Right cardiac atrium (tissue), 5 donors: ENCODE measurements at regions not wholly inside any gene's neighbourhood (a gene's known extent, or its start where the extent isn't known, plus 50 kb on each side); places are given as distances from the start of the nearest gene placed in this dataset.
"Not testable (repeated sequence)": the region's sequence is repeated elsewhere in the genome, so short reads cannot be mapped to it uniquely, and the experiment has no call there.

Source experiments
- ATAC-seq, 2 donors: fragments of 200-7000 bp; cut with Tn5 transposase; one replicate each; pipeline versions ENCODE4 v1.8.0 to v1.9.1; 2020; ENCODE audit warnings: moderate library complexity in 2 of 2, mild to moderate bottlenecking in 1 of 2
- DNase-seq, 3 donors: peaks; one replicate each; pipeline ENCODE4 v3.0.0-alpha.2; 2020
- H3K27ac ChIP-seq: one replicate; pipeline ENCODE4 v1.5.1; 2013; ENCODE audit warnings: mild to moderate bottlenecking, low read length, control low read depth, moderate library complexity
- H3K27me3 ChIP-seq: one replicate; pipeline ENCODE4 v1.6.1; 2013; ENCODE audit not compliant: control insufficient read depth, insufficient read depth
- H3K4me1 ChIP-seq: one replicate; pipeline ENCODE4 v1.6.1; 2013; ENCODE audit warnings: low read length; ENCODE audit not compliant: control insufficient read depth, insufficient read depth
- H3K4me3 ChIP-seq: one replicate; pipeline ENCODE4 v1.5.1; 2013; ENCODE audit warnings: low read length, control low read depth
- H3K9me3 ChIP-seq: one replicate; pipeline ENCODE4 v1.6.1; 2013; ENCODE audit warnings: low read length; ENCODE audit not compliant: control insufficient read depth
- WGBS: extraction: QIAGEN DNeasy Blood & Tissue Kit; methylation state at CpG from one replicate; pipeline ENCODE4 v1.1.7; 2013; 5-methylcytosine and 5-hydroxymethylcytosine counted together
- intact Hi-C, 4 donors: fragments of 100-400 bp; cut with DNase I; formaldehyde crosslinking; loops; one replicate each; pipeline versions ENCODE4 v1.11.0 to v1.14.0; 2022 to 2023
- donor health status: healthy with polysubstance abuse.
- donor health status: DM: no; HTN: yes; CAD: no.
- donor health status: DM: no; HTN: no; CAD: no.
- donor health status: DM: no; HTN: yes; CAD: no; lungs with severe emphysema.
- donor health status: DM: yes; HTN: yes; CAD: no.

DNA sequence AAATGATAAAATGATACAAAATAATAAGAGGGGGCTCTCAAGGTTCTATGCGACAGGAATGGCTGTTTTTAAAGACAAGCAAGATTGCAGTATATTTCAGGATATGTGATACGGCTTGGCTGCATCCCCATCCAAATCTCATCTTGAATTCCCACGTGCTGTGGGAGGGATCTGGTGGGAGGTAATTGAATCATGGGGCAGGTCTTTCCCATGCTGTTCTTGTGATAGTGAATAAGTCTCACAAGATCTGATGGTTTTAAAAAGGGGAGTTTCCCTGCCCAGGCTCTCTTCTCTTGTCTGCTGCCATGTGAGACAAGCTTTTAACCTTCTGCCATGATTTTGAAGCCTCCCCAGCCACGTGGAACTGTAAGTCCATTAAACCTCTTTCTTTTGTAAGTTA is 327.7 kb downstream of the GBA3 start:
- H3K27ac ChIP-seq, H3K4me3 ChIP-seq, H3K9me3 ChIP-seq, intact Hi-C loops, H3K27me3 ChIP-seq, H3K4me1 ChIP-seq, DNase-seq, ATAC-seq: not testable (repeated sequence)
- WGBS, result 56% methylated on average over 4 of the region's 4 CpGs

DNA sequence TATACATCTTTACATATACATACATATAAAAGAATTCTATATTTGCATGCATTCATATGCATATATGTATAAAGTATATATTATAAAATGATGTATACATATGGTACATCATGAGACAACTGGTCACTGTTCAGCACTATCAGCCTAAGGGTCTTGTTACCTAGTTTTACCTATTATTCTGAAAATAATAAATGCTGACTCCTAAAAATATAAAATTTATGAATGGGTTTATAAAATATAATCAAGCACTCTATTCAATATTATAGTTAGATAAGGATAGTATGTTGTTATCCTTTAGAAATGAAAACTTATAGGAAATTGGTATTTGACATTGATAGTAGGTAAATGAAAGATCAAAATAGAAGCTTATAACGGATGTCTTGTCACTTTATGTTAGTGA is 324.2 kb downstream of the GBA3 start:
- Histone ChIP-seq H3K4me1 (no peaks in the 10 kb centered on the region), H3K27me3 (no peaks in the 10 kb centered on the region), H3K4me3 (no peak overlapping the region), H3K27ac (no peak overlapping the region), H3K9me3 (no peaks in the 10 kb centered on the region)
- DNase-seq (no peak), ATAC-seq (no peak)
- intact Hi-C loops, result no loop called here
- 86% methylated on average over 1 of the region's 1 CpG for WGBS

DNA sequence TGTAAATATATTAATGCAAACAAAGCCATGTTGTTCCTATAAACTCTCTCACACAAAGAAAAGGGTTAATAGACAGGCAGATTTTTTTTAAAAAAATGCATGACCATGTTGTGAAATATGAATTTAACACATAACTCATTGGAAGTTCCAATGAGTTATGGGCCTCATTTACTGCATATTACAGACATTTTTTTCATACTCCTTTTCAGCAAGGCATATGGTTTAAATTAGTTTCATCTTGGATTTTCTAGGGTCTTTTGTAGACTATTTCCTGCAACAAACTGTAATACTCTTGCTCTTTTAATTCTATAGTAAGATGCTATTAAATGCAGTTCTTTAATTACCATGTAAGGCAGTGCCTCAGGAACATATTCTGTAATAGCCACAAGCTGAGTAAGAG is 323.1 kb downstream of the GBA3 start:
- Histone ChIP-seq H3K9me3 (no peaks in the 10 kb centered on the region), H3K4me3 (no peak overlapping the region), H3K27ac (no peak overlapping the region), H3K27me3 (no peaks in the 10 kb centered on the region), H3K4me1 (no peaks in the 10 kb centered on the region)
- intact Hi-C loops, result no loop called here
- ATAC-seq, result no peak
- DNase-seq, result no peak

DNA sequence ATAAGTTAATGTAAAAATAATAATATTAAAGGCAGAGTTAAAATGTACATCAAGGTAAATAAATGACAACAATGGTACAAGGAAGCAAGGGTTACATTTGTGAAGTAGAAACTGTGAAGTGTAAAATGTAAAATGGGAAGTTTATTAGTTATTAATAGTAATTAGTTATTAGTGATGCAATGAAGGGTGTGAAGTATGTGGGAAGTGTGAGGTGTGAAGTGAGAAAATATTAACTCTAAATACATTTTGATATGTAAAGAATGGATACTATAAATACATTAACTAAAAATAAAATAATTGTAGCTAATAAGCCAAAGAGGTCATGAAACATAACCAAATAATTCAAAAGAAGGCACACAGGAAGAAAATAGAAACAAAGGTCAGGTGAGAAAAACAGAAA is 316.4 kb downstream of the GBA3 start:
- no peak for ATAC-seq
- Histone ChIP-seq H3K27me3 (no peaks in the 10 kb centered on the region), H3K27ac (no peak overlapping the region), H3K9me3 (no peaks in the 10 kb centered on the region), H3K4me1 (no peaks in the 10 kb centered on the region), H3K4me3 (no peak overlapping the region)
- DNase-seq, result no peak
- intact Hi-C loops, result no loop called here

DNA sequence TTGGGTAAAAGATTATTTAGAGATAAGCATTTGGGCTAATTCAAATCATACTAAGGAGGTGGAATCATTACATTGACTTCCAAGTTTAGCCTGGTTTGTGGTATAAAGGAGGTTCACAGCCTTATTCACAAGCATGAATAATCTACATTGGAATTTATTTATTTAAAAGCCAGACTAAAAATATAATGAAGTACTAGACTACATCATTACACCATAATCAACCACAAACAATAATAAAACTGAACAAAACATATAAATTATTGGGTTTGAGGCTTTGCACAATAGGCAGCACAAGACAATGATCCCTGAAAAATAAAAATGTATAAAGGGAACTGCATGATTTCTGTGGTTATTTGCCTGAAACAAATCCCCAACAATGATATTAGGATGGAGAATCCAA is 314.0 kb downstream of the GBA3 start:
- no peaks in the 10 kb centered on the region for H3K9me3 ChIP-seq
- no peak for DNase-seq

DNA sequence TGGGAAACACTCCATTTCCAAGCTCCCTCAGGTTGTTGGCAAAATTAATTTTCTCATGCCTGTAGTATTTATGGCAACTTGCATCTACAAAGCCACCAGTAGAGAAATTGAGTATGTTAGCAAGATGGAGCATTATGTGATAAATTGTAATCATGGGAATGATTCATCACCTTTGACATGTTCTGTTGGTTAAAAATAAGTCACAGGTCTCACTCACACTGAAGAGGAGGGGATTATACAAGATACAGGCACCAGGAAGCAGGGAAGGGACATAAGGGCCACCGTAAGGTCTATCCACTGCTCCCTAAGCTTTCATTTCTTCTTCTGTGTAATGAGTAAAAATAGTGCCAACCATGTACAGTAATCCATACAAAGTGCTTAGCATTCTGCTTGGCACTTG is 313.0 kb downstream of the GBA3 start:
- no peak overlapping the region for H3K4me3 ChIP-seq
- ATAC-seq (no peak), DNase-seq (no peak)
- whole genome bisulfite sequencing, result 86% methylated on average over 1 of the region's 1 CpG
- intact Hi-C loops, result no loop called here
- H3K4me1 ChIP-seq, result no peaks in the 10 kb centered on the region
- no peaks in the 10 kb centered on the region for H3K27me3 ChIP-seq
- no peaks in the 10 kb centered on the region for H3K9me3 ChIP-seq
- H3K27ac ChIP-seq, result no peak overlapping the region

More for the DNA sequence above, 314.0 kb downstream of the GBA3 start:
- H3K4me3 ChIP-seq, result no peak overlapping the region
- no peaks in the 10 kb centered on the region for H3K27me3 ChIP-seq
- intact Hi-C loops, result no loop called here
- no peaks in the 10 kb centered on the region for H3K4me1 ChIP-seq
- ATAC-seq, result no peak
- no peak overlapping the region for H3K27ac ChIP-seq

DNA sequence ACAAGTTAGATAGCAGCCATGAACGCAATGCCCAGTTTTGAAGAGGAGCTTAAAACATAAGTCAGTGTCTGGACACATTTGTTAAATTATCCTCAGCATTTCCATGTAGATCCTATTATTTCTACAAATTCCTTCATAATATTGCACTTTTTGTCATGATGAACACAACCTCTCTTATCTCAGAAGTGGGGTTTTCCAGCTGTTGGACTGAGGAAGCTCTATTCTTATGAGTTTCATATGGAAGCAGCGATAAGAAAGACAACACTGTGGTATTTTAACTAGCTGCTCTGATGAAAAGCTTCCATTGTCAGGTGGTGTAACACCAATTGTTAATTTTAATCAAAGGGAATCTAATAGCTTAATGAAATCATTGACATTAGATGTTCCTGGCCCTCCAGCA is 308.7 kb downstream of the GBA3 start:
- Histone ChIP-seq H3K9me3 (no peaks in the 10 kb centered on the region), H3K4me3 (no peak overlapping the region), H3K4me1 (no peaks in the 10 kb centered on the region), H3K27ac (no peak overlapping the region), H3K27me3 (no peaks in the 10 kb centered on the region)
- WGBS, result 25% methylated on average over 2 of the region's 2 CpGs
- DNase-seq (no peak), ATAC-seq (no peak)
- intact Hi-C loops, result no loop called here

DNA sequence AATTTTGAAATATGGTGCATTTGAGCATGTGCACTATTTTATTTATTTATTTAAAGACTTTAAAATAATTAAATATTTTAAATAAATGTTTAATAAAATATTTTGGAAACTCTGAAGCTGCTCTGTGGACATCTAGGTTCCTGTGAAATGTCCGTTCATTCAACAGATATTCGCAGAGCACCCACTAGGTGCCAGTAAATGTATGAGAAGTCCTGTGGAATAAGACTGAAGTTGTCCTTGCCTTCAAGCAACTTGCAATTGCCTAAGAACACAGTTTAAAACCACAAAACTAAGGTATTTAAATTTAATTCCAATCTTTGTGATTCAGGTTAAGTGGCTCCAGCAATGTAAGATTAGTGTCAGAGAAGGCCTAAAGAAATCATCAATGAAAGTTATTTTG is 306.7 kb downstream of the GBA3 start:
- WGBS, result 89% methylated on average over 2 of the region's 2 CpGs
- no peaks in the 10 kb centered on the region for H3K4me1 ChIP-seq
- no peak overlapping the region for H3K27ac ChIP-seq
- DNase-seq (no peak), ATAC-seq (no peak)
- H3K27me3 ChIP-seq, result no peaks in the 10 kb centered on the region
- H3K9me3 ChIP-seq, result no peaks in the 10 kb centered on the region
- intact Hi-C loops, result no loop called here
- no peak overlapping the region for H3K4me3 ChIP-seq

DNA sequence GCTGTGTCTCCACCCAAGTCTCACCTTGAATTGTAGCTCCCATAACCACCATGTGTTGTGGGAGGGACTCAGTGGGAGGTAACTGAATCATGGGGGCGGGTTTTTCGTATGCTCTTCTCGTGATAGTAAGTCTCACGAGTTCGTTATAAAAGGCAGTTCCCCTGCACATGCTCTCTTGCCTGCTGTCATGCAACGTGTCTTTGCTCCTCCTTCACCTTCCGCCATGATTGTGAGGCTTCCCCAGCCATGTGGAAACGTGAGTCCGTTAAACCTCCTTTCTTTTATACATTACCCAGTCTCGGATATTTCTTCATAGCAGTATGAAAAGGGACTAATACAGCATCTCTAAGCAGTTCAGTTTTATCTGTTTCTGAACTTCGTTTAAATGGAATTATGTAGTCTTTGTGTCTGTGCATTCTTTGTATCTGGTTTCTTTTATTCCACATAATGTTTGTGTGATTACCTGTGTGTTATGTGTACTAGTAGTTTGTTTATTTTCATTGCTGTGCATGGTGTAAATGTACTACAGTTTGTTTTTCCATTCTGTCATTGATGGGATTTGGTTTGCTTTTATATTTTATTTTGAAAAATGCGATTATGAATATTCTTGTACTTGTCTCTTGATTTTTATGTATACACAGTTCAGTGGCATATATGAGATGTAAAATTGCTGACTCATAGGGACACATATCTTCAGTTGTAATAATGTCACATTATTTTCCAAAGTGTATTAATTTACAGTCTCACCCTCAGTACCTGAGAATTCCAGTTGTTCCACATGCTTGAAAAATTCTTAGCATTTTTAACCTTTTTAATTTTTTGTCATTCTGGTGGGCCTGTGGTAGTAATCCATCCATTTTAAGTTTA is 304.9 kb downstream of the GBA3 start:
- WGBS, result 88% methylated on average over 12 of the region's 12 CpGs
- DNase-seq (no peak), ATAC-seq (no peak)
- Histone ChIP-seq H3K27me3 (no peaks in the 10 kb centered on the region), H3K27ac (no peak overlapping the region), H3K4me3 (no peak overlapping the region), H3K9me3 (no peaks in the 10 kb centered on the region), H3K4me1 (no peaks in the 10 kb centered on the region)
- intact Hi-C loops, result no loop called here

DNA sequence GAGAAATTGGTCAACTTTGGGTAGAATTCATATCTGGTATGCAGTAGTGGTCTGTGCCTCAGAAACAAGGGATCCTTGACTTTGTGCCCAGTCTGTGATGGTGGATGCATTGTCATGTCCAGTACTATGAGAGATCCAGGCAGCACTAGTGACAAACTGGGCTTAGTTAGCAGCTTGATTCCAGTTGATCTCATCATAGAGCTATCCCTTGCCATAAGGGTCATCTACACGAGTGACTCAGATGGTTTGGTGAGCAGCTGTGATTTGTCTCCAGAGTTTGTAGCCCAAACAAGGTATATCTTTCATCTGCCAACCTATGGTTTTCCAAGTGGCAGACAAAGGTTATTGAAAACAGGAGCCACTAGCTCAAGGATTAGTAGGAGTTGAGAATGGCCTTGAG is 298.8 kb downstream of the GBA3 start:
- DNase-seq (no peak), ATAC-seq (no peak)
- H3K9me3 ChIP-seq, result no peaks in the 10 kb centered on the region
- H3K4me1 ChIP-seq, result no peaks in the 10 kb centered on the region
- H3K27me3 ChIP-seq, result no peaks in the 10 kb centered on the region
- WGBS, result 38% methylated on average over 1 of the region's 1 CpG
- intact Hi-C loops, result no loop called here
- H3K4me3 ChIP-seq, result no peak overlapping the region
- H3K27ac ChIP-seq, result no peak overlapping the region

DNA sequence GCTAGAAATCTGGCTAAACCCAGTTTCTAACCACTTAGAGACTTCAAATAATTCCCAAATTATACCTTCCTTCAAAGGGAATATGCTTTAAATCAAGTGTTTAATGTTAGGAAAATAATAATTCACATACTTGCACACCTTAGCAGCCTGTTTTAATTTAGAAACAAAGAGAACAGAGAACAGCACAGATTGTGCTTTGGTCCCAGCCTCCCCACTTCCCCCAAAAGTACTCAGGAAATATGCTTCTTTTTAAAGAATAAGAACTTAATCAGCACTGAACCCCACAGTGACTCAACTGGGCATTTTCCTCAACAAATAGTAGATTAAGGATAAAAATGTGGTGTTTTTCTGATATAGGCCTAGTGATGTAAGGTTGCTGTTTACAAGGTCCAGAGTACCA is 295.8 kb downstream of the GBA3 start:
- intact Hi-C loops, result no loop called here

DNA sequence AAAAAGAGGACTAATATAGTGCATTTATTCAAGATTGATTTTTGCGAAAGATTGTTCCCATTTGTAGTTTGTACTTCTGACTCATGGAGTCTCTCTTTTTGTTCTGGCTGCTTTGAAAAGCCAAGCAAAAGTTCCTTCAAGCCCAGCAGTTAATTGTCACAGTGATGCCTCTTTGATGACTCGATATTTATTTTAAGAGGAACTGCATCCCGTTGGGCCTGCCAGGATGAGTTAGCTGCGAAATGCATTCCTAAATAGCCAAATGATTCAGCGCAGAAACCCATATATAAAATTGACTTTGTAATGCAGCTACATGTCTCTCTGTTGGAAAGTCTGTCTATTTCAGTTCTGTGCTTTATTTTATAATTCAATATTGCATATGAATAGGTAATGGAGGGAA is 295.1 kb downstream of the GBA3 start:
- Histone ChIP-seq H3K4me1 (no peaks in the 10 kb centered on the region), H3K4me3 (no peak overlapping the region), H3K27me3 (no peaks in the 10 kb centered on the region), H3K9me3 (no peaks in the 10 kb centered on the region), H3K27ac (no peak overlapping the region)
- ATAC-seq, result no peak
- intact Hi-C loops, result no loop called here
- no peak for DNase-seq
- WGBS, result 60% methylated on average over 5 of the region's 5 CpGs

More for the DNA sequence above, 295.8 kb downstream of the GBA3 start:
- Histone ChIP-seq H3K27me3 (no peaks in the 10 kb centered on the region), H3K9me3 (no peaks in the 10 kb centered on the region), H3K4me1 (no peaks in the 10 kb centered on the region), H3K4me3 (no peak overlapping the region), H3K27ac (no peak overlapping the region)
- DNase-seq (no peak), ATAC-seq (no peak)
